Endothelial cell of umbilical vein (primary cell): ENCODE measurements at regions not wholly inside any gene's neighbourhood (a gene's known extent, or its start where the extent isn't known, plus 50 kb on each side); places are given as distances from the start of the nearest gene placed in this dataset.

Experiments
- CTCF ChIP-seq, 2 donors: IDR thresholded peaks; 1 replicate in 1 of 2; 2 replicates in 1 of 2; pipeline ENCODE4 v1.5.1; 2011; ENCODE audit warnings: low read length in 2 of 2, mild to moderate bottlenecking in 2 of 2, moderate library complexity in 2 of 2, control low read depth in 1 of 2, inconsistent platforms in 1 of 2, low read depth in 1 of 2; ENCODE audit not compliant: insufficient read depth in 1 of 2; ENCODE audit errors: extremely low read depth in 1 of 2
- POLR2A ChIP-seq: IDR thresholded peaks from 2 replicates; pipeline ENCODE4 v1.6.1; 2012; ENCODE audit warnings: low read depth, mild to moderate bottlenecking, control low read depth, low read length

GRCh38 chr10:78895469-78895868, 173.3 kb upstream of the ZMIZ1 start:
- no peak for TF ChIP-seq CTCF (IDR thresholded peaks at IDR 0.05; ENCODE audit: extremely low read depth in 1 of 2, insufficient read depth in 1 of 2, low read depth in 1 of 2, low read length in 2 of 2)
- TF ChIP-seq POLR2A = no peak
